Stimulated activated memory B cell treated with anti-CD40 and anti-IgM and Interleukin-4, amounts not matched to agents 10 μg/mL and 1 μg/mL and 100 μg/mL, for 72 hours (primary cell): ENCODE measurements at regions not wholly inside any gene's neighbourhood (a gene's known extent, or its start where the extent isn't known, plus 50 kb on each side); places are given as distances from the start of the nearest gene placed in this dataset.
"Not testable (repeated sequence)": the region's sequence is repeated elsewhere in the genome, so short reads cannot be mapped to it uniquely, and the experiment has no call there.

ENCODE experiments used
- ATAC-seq: fragments of 150-1000 bp; cut with Tn5 transposase; 2 replicates; pipeline ENCODE4 v1.10.0; 2021
- H3K27ac Mint-ChIP-seq: one replicate; pipeline ENCODE4 v1.8.0; 2022; ENCODE audit warnings: mild to moderate bottlenecking, mixed read lengths
- H3K27me3 Mint-ChIP-seq: one replicate; pipeline ENCODE4 v1.8.0; 2022; ENCODE audit warnings: mixed read lengths
- H3K36me3 Mint-ChIP-seq: one replicate; pipeline ENCODE4 v1.8.0; 2022; ENCODE audit warnings: mixed read lengths
- H3K4me1 Mint-ChIP-seq: one replicate; pipeline ENCODE4 v1.8.0; 2022; ENCODE audit warnings: mixed read lengths
- H3K4me3 Mint-ChIP-seq: one replicate; pipeline ENCODE4 v1.8.0; 2022; ENCODE audit warnings: mild to moderate bottlenecking, moderate library complexity, mixed read lengths
- H3K9me3 Mint-ChIP-seq: one replicate; pipeline ENCODE4 v1.8.0; 2022; ENCODE audit warnings: mixed read lengths

DNA sequence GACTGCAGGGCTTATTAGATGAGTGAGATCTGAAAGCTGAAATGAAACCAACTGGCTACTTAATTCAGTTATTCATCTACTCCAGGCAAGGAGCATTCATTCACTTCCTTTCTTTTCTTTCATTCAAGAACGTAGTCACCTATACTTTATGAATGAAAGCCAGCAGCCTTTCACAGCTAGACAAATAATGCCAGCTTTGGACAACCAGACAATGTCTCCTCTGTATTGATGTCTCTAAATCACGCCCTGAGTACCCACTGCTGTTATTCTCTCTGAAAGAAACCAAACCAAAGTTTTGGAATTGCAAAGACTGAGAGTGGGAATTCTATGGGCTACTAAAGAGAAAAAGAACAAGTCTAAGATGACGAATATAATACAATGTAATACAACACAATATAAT lies 121.2 kb upstream of the PTPN3 start:
- Mint-ChIP-seq H3K4me3 (no peak overlapping the region), H3K27ac (no peak overlapping the region), H3K4me1 (no peaks in the 10 kb centered on the region), H3K9me3 (peaks cover 3% of the 10 kb centered on the region), H3K36me3 (no peaks in the 10 kb centered on the region), H3K27me3 (peaks cover 14% of the 10 kb centered on the region)
- no peak for ATAC-seq

GRCh38 chr9:109624143-109624542 lies 126.0 kb upstream of the PTPN3 start:
- no peak overlapping the region for H3K4me3 Mint-ChIP-seq
- no peak for ATAC-seq

GRCh38 chr9:109624896-109625295 lies 126.8 kb upstream of the PTPN3 start:
- H3K36me3 Mint-ChIP-seq, result no peaks in the 10 kb centered on the region

More at GRCh38 chr9:109624143-109624542, 126.0 kb upstream of the PTPN3 start:
- no peaks in the 10 kb centered on the region for H3K4me1 Mint-ChIP-seq
- H3K36me3 Mint-ChIP-seq, result no peaks in the 10 kb centered on the region
- H3K9me3 Mint-ChIP-seq, result peaks cover 7% of the 10 kb centered on the region
- H3K27me3 Mint-ChIP-seq, result peaks cover 14% of the 10 kb centered on the region
- H3K27ac Mint-ChIP-seq, result no peak overlapping the region

DNA sequence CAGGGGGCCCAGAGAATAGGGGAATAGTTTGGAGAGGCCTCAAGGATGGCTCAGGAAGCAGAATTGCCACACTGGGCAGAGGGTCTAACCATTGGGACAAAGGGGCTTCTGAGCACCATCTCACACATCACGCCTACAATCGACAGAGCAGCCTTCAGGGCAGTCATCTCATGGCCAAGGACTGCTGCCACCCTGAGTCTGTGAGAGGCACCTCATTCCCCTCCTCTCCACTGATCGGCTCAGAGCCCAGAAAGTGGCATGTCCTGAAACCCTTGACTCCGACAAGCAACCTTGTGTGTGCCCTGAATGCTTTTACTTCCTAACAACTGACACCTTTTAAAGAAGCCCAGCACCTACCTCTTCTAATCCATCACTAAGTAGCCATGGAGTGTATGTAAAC lies 128.9 kb upstream of the PTPN3 start:
- no peak overlapping the region for H3K4me3 Mint-ChIP-seq
- no peak for ATAC-seq
- no peaks in the 10 kb centered on the region for H3K4me1 Mint-ChIP-seq
- H3K36me3 Mint-ChIP-seq, result no peaks in the 10 kb centered on the region
- peaks cover 7% of the 10 kb centered on the region for H3K27me3 Mint-ChIP-seq
- H3K27ac Mint-ChIP-seq, result no peak overlapping the region
- peaks cover 10% of the 10 kb centered on the region for H3K9me3 Mint-ChIP-seq

More at GRCh38 chr9:109624896-109625295, 126.8 kb upstream of the PTPN3 start:
- Mint-ChIP-seq H3K4me1 (no peaks in the 10 kb centered on the region), H3K27me3 (peaks cover 14% of the 10 kb centered on the region), H3K27ac (no peak overlapping the region), H3K9me3 (peaks cover 7% of the 10 kb centered on the region), H3K4me3 (no peak overlapping the region)
- no peak for ATAC-seq

- Mint-ChIP-seq H3K27me3 (no peaks in the 10 kb centered on the region), H3K4me3 (no peak overlapping the region), H3K27ac (no peak overlapping the region), H3K36me3 (no peaks in the 10 kb centered on the region), H3K9me3 (peaks cover 7% of the 10 kb centered on the region), H3K4me1 (no peaks in the 10 kb centered on the region)
- no peak for ATAC-seq
Observed at GRCh38 chr9:109629615-109630014, 131.5 kb upstream of the PTPN3 start.

GRCh38 chr9:109632817-109633216 lies 134.7 kb upstream of the PTPN3 start:
- ATAC-seq, result no peak
- no peak overlapping the region for H3K4me3 Mint-ChIP-seq
- H3K27ac Mint-ChIP-seq, result no peak overlapping the region
- peaks cover 10% of the 10 kb centered on the region for H3K27me3 Mint-ChIP-seq
- peaks cover 3% of the 10 kb centered on the region for H3K9me3 Mint-ChIP-seq
- no peaks in the 10 kb centered on the region for H3K4me1 Mint-ChIP-seq
- no peaks in the 10 kb centered on the region for H3K36me3 Mint-ChIP-seq

DNA sequence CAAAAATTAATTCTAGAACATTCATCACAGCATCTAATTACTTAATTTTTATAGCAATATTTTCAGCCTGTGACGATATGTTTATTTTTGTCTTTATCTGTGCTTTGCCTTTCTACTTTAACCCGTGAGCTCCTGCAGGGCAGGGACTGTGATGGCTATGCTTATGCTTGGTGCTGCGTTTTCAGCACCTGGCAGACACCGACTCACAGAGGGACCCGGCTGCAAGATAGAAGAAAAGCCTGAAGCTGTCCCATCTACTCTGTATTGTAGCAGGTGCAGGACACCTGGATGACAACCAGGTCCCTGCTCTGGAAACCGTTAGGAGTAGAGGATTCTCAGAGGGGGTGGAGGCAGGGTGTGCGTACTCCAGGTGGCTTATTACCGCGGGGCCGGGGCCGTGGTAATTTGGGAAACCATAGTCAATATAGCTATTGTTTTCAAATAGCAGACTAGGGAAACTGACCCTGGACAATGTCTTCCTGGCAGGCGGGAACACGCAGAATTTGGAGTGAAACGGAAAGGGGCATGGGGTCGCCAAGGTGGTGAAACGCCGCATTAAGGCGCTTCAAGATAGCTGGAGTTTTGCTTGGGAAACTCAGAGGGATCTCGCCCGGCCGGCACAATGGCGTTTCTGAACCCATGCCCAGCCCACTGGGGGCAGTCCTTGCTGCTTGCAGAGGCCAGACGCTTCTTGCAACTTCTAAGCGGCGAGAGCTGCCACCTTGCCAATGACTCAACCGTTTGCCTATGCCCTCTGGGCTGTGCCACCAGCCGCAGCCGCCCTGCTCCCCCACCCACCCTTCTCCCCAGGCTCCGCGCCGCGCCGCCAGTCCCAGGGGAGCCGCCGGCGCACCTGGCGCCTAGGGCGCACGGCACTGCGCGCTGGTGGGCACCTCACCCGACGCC lies 140.1 kb upstream of the PALM2AKAP2 start:
- Mint-ChIP-seq H3K4me1 (peaks cover 7% of the 10 kb centered on the region), H3K9me3 (peaks cover 7% of the 10 kb centered on the region), H3K36me3 (no peaks in the 10 kb centered on the region), H3K4me3 (no peak overlapping the region), H3K27ac (no peak overlapping the region), H3K27me3 (peaks cover 69% of the 10 kb centered on the region)
- ATAC-seq, result no peak

GRCh38 chr9:109640580-109641371 lies 139.2 kb upstream of the PALM2AKAP2 start:
- peaks cover 77% of the 10 kb centered on the region for H3K27me3 Mint-ChIP-seq
- ATAC-seq, result no peak
- H3K9me3 Mint-ChIP-seq, result peaks cover 9% of the 10 kb centered on the region
- H3K27ac Mint-ChIP-seq, result no peak overlapping the region
- no peak overlapping the region for H3K4me3 Mint-ChIP-seq
- H3K36me3 Mint-ChIP-seq, result no peaks in the 10 kb centered on the region
- peaks cover 7% of the 10 kb centered on the region for H3K4me1 Mint-ChIP-seq

- ATAC-seq, result no peak
- Mint-ChIP-seq H3K9me3 (peaks cover 9% of the 10 kb centered on the region), H3K36me3 (no peaks in the 10 kb centered on the region), H3K4me3 (no peak overlapping the region), H3K27ac (no peak overlapping the region), H3K27me3 (peaks cover 80% of the 10 kb centered on the region), H3K4me1 (peaks cover 7% of the 10 kb centered on the region)
Observed at GRCh38 chr9:109641372-109641659, 138.7 kb upstream of the PALM2AKAP2 start.

GRCh38 chr9:109652112-109652511 lies 127.9 kb upstream of the PALM2AKAP2 start:
- ATAC-seq, result no peak
- H3K27ac Mint-ChIP-seq, result no peak overlapping the region
- no peaks in the 10 kb centered on the region for H3K4me1 Mint-ChIP-seq

DNA sequence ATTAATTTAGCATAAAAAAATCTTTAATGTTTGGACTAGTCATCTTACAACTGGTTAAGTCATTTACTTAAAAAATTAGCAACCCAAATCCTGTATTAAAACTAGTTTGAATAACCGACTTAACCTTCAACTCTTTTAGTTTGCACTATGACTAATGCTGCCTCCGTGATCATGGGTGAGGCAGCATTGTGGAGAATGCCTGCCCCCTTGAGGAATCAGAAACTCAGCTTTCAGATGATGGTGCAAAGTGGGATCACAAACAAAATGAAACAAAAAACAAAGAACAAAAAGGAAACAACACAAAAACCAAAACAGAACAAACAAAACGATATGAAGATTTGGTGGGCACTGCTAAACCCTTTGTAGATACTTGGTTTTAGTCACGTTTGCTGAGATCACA lies 127.0 kb upstream of the PALM2AKAP2 start:
- Mint-ChIP-seq H3K27me3 (peaks cover 9% of the 10 kb centered on the region), H3K9me3 (peaks cover 13% of the 10 kb centered on the region), H3K4me1 (no peaks in the 10 kb centered on the region), H3K36me3 (no peaks in the 10 kb centered on the region), H3K27ac (no peak overlapping the region), H3K4me3 (no peak overlapping the region)
- no peak for ATAC-seq

More at GRCh38 chr9:109652112-109652511, 127.9 kb upstream of the PALM2AKAP2 start:
- no peaks in the 10 kb centered on the region for H3K36me3 Mint-ChIP-seq
- H3K27me3 Mint-ChIP-seq, result peaks cover 9% of the 10 kb centered on the region
- peaks cover 8% of the 10 kb centered on the region for H3K9me3 Mint-ChIP-seq
- H3K4me3 Mint-ChIP-seq, result no peak overlapping the region

DNA sequence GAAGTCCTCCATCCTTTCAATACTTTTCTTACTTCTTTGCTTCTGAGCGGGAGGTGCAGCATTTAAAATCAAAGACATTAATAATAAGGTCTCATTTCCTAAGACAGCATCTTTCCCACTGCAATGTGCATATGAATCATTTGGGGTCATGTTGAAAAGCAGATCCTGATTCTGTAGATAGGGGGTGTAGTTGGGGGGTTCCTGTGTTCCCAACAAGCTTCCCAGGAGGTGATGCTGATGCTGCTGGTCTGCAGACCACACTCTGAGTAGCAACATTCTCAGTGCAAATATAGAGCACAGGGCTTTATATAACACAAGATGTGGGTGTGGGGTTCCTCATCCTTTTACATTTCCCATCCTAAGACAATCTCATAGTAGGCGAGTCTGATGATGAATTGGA lies 126.5 kb upstream of the PALM2AKAP2 start:
- Mint-ChIP-seq H3K27me3 (peaks cover 9% of the 10 kb centered on the region), H3K4me1 (no peaks in the 10 kb centered on the region), H3K36me3 (no peaks in the 10 kb centered on the region), H3K9me3 (peaks cover 9% of the 10 kb centered on the region), H3K27ac (no peak overlapping the region), H3K4me3 (no peak overlapping the region)
- no peak for ATAC-seq

- H3K27me3 Mint-ChIP-seq, H3K4me1 Mint-ChIP-seq, H3K36me3 Mint-ChIP-seq, H3K27ac Mint-ChIP-seq, ATAC-seq, H3K4me3 Mint-ChIP-seq: not testable (repeated sequence)
- H3K9me3 Mint-ChIP-seq, result peaks cover 13% of the 10 kb centered on the region
Observed at GRCh38 chr9:109663978-109664377, 116.0 kb upstream of the PALM2AKAP2 start.

GRCh38 chr9:109665736-109666135 lies 114.3 kb upstream of the PALM2AKAP2 start:
- H3K4me3 Mint-ChIP-seq, H3K27me3 Mint-ChIP-seq, H3K4me1 Mint-ChIP-seq, ATAC-seq, H3K36me3 Mint-ChIP-seq, H3K27ac Mint-ChIP-seq: not testable (repeated sequence)
- H3K9me3 Mint-ChIP-seq, result peaks cover 13% of the 10 kb centered on the region

GRCh38 chr9:109681301-109681700 lies 98.7 kb upstream of the PALM2AKAP2 start:
- Mint-ChIP-seq H3K27ac (no peak overlapping the region), H3K4me1 (no peaks in the 10 kb centered on the region), H3K4me3 (no peak overlapping the region), H3K27me3 (peaks cover 14% of the 10 kb centered on the region), H3K36me3 (no peaks in the 10 kb centered on the region), H3K9me3 (no peaks in the 10 kb centered on the region)
- ATAC-seq, result no peak

- H3K27me3 Mint-ChIP-seq, result peaks cover 5% of the 10 kb centered on the region
- peaks cover 3% of the 10 kb centered on the region for H3K9me3 Mint-ChIP-seq
- H3K27ac Mint-ChIP-seq, result no peak overlapping the region
- no peak overlapping the region for H3K4me3 Mint-ChIP-seq
- H3K4me1 Mint-ChIP-seq, result no peaks in the 10 kb centered on the region
- no peak for ATAC-seq
- H3K36me3 Mint-ChIP-seq, result no peaks in the 10 kb centered on the region
Observed at GRCh38 chr9:109682227-109682626, 97.8 kb upstream of the PALM2AKAP2 start.
